HepG2 (cell line): ENCODE measurements at regions not wholly inside any gene's neighbourhood (a gene's known extent, or its start where the extent isn't known, plus 50 kb on each side); places are given as distances from the start of the nearest gene placed in this dataset.
A peak's percentile ranks its signal among the peaks of the same experiment; 100 is the strongest.

ENCODE experiments used
- ATAC-seq: fragments of 200-7000 bp; cut with Tn5 transposase; 3 replicates; pipeline ENCODE4 v1.9.1; 2020; ENCODE audit warnings: mild to moderate bottlenecking, moderate library complexity
- BruUV-seq: library from RNA; stranded (reverse); fragments of 400-500 nt; replicated peaks from 2 replicates; lab custom pipeline; 2021; lab: Mats Ljungman, UMichigan
- CTCF ChIA-PET: fragments of 300-600 bp; formaldehyde crosslinking; extraction: SDS; loops from one replicate; lab custom pipeline; 2021; ENCODE audit warnings: low total read pairs, inconsistent platforms, low intra/inter-chr PET ratio; lab: Yijun Ruan, JAX
- POLR2A ChIA-PET: fragments of 350-600 bp; sonication (Branson Sonifier 250); formaldehyde crosslinking; loops from one replicate; lab custom pipeline; 2020; ENCODE audit warnings: antibody characterized with exemption, inconsistent platforms; lab: Yijun Ruan, JAX
- DNase-seq: peaks from one replicate; pipeline ENCODE4 v3.0.0-alpha.2; 2015; ENCODE audit warnings: low spot score
- FAIRE-seq: peaks from 3 replicates; lab custom pipeline; 2011; peaks lifted over from hg19 to GRCh38; lab: Jason Lieb, UNC
- H2AFZ ChIP-seq: one replicate; pipeline ENCODE4 v1.6.1; 2011; ENCODE audit warnings: low read length, inconsistent platforms
- H3K27ac ChIP-seq: fragments of 300-600 bp; 3 replicates; pipeline ENCODE4 v1.8.0; 2011; ENCODE audit warnings: mixed run types, mild to moderate bottlenecking, mixed read lengths, low read length, inconsistent platforms; ENCODE audit not compliant: insufficient read depth; ENCODE audit errors: extremely low read length
- H3K27me3 ChIP-seq, 2 experiments: fragments of 200-600 bp in 1 of 2; 2 replicates in 1 of 2; 3 replicates in 1 of 2; pipeline versions ENCODE4 v1.6.0 to v1.8.0; 2011; ENCODE audit warnings: low read length in 2 of 2, mild to moderate bottlenecking in 2 of 2, moderate library complexity in 2 of 2, inconsistent platforms in 1 of 2; ENCODE audit not compliant: insufficient read depth in 2 of 2, control insufficient read depth in 1 of 2
- H3K36me3 ChIP-seq, 2 experiments: fragments of 200-600 bp in 1 of 2; replicated peaks in 1 of 2; 2 replicates in 1 of 2; 3 replicates in 1 of 2; pipeline versions ENCODE4 v1.5.1 to v1.8.0; 2011; ENCODE audit warnings: low read length in 2 of 2, inconsistent platforms in 1 of 2; ENCODE audit not compliant: insufficient read depth in 2 of 2, control insufficient read depth in 1 of 2
- H3K4me1 ChIP-seq: 2 replicates; pipeline ENCODE4 v1.5.1; 2012; ENCODE audit warnings: low read length, inconsistent platforms; ENCODE audit not compliant: insufficient read depth
- H3K4me2 ChIP-seq: 2 replicates; pipeline ENCODE4 v1.6.0; 2011; ENCODE audit warnings: low read depth, low read length, inconsistent platforms
- H3K4me3 ChIP-seq, 3 experiments: fragments of 200-600 bp in 1 of 3; sonication (generic), shearing (Covaris generic) in 1 of 3; replicated peaks in 1 of 3; 2 replicates each; pipeline ENCODE4 v1.5.1; 2011 to 2016; ENCODE audit warnings: low read length in 3 of 3, inconsistent platforms in 2 of 3, low read depth in 2 of 3, mild to moderate bottlenecking in 2 of 3, control low read depth in 1 of 3, mixed read lengths in 1 of 3; ENCODE audit not compliant: insufficient read depth in 1 of 3
- H3K79me2 ChIP-seq: one replicate; pipeline ENCODE4 v1.6.1; 2011; ENCODE audit warnings: low read length, inconsistent platforms; ENCODE audit not compliant: insufficient read depth
- H3K9ac ChIP-seq: 2 replicates; pipeline ENCODE4 v1.6.0; 2011; ENCODE audit warnings: mild to moderate bottlenecking, low read depth, low read length, inconsistent platforms; ENCODE audit not compliant: insufficient read depth
- H3K9me3 ChIP-seq: 2 replicates; pipeline ENCODE4 v1.5.1; 2012; ENCODE audit warnings: mild to moderate bottlenecking, low read length
- H4K20me1 ChIP-seq: 2 replicates; pipeline ENCODE4 v1.6.0; 2011; ENCODE audit warnings: inconsistent platforms, mild to moderate bottlenecking, low read length, moderate library complexity; ENCODE audit not compliant: insufficient read depth
- MNT ChIP-seq: fragments of 450-650 bp; IDR thresholded peaks from 2 replicates; pipeline ENCODE4 v1.6.1; 2016
- ZBTB14 ChIP-seq: sonication (generic); formaldehyde crosslinking; IDR thresholded peaks from 2 replicates; pipeline ENCODE4 v1.4.0; 2020; ENCODE audit warnings: missing genetic modification reagents
- ZNF432 ChIP-seq: sonication (generic); formaldehyde crosslinking; IDR thresholded peaks from 2 replicates; pipeline ENCODE4 v1.5.0; 2020; ENCODE audit warnings: missing genetic modification reagents, mild to moderate bottlenecking, borderline replicate concordance
- WGBS: methylation state at CpG from one replicate; pipeline ENCODE4 v1.1.6; 2017; ENCODE audit warnings: low lambda C conversion rate; 5-methylcytosine and 5-hydroxymethylcytosine counted together
- in situ Hi-C: cut with HindIII; loops from 2 replicates; pipeline ENCODE4 v1.10.0; 2017; ENCODE audit warnings: low pct_unique_long_range_greater_than_20kb; ENCODE audit not compliant: extremely low pct_ligation_motif_present
- intact Hi-C: fragments of 100-400 bp; cut with micrococcal nuclease; formaldehyde crosslinking; loops from one replicate; pipeline ENCODE4 v1.10.0; 2022; ENCODE audit not compliant: unreplicated experiment

GRCh38 chr3:66753670-66754069 is 244.4 kb upstream of the KBTBD8 start:
- no peak overlapping the region for H3K4me2 ChIP-seq
- H3K4me1 ChIP-seq: no peaks in the 10 kb centered on the region
- H3K9ac ChIP-seq: no peak overlapping the region
- intact Hi-C loops (no loop called here), in situ Hi-C loops (no loop called here)
- BruUV-seq: no TSS peak
- no peaks in the 10 kb centered on the region; a peak in 1 of 5 replicates for H3K27me3 ChIP-seq
- no peak for DNase-seq
- no peaks in the 10 kb centered on the region for H3K79me2 ChIP-seq
- H3K27ac ChIP-seq: no peak overlapping the region
- ChIA-PET POLR2A (no interaction called here), CTCF (no interaction called here)
- H4K20me1 ChIP-seq: no peaks in the 10 kb centered on the region
- H3K36me3 ChIP-seq: no peaks in the 10 kb centered on the region
- FAIRE-seq: no peak
- H2AFZ ChIP-seq: no peak overlapping the region
- no peak overlapping the region for H3K4me3 ChIP-seq
- no peak for ATAC-seq
- no peaks in the 10 kb centered on the region for H3K9me3 ChIP-seq
- TF ChIP-seq ZNF432 (CRISPR knock-in tag): no peak

GRCh38 chr3:66754613-66755012 is 243.5 kb upstream of the KBTBD8 start:
- WGBS: 45% methylated on average over 7 of the region's 7 CpGs
- ChIA-PET CTCF (no interaction called here), POLR2A (no interaction called here)
- ATAC-seq: no peak
- Histone ChIP-seq H3K27me3 (no peaks in the 10 kb centered on the region), H3K9ac (no peak overlapping the region), H3K36me3 (no peaks in the 10 kb centered on the region), H3K4me3 (no peak overlapping the region), H3K4me2 (no peak overlapping the region), H3K4me1 (no peaks in the 10 kb centered on the region), H3K27ac (no peak overlapping the region), H3K79me2 (no peaks in the 10 kb centered on the region)
- no TSS peak for BruUV-seq
- DNase-seq: no peak
- no peak for FAIRE-seq
- TF ChIP-seq ZBTB14 (CRISPR knock-in tag) (no peak), MNT (peak; percentile 92)
- TF ChIP-seq, all 625 proteins: peak for 1
- intact Hi-C loops (no loop called here), in situ Hi-C loops (no loop called here)
- no peaks in the 10 kb centered on the region for H4K20me1 ChIP-seq
- H3K9me3 ChIP-seq: no peaks in the 10 kb centered on the region
- H2AFZ ChIP-seq: no peak overlapping the region
